ENCODE measurements at regions not wholly inside any gene's neighbourhood (a gene's known extent, or its start where the extent isn't known, plus 50 kb on each side); places are given as distances from the start of the nearest gene placed in this dataset.

GRCh38 chr2:118641711-118642110 is 205.7 kb downstream of the EN1 start:
- Histone ChIP-seq H3K36me3 (ENCODE audit: insufficient read depth, low read length) (no peaks in the 10 kb centered on the region), H3K4me1 (ENCODE audit: insufficient read depth, low read length, poor library complexity, severe bottlenecking) (no peaks in the 10 kb centered on the region), H3K27me3 (ENCODE audit: insufficient read depth, low read length, poor library complexity, severe bottlenecking) (no peaks in the 10 kb centered on the region), H3K9me2 (replicated peaks; ENCODE audit: low read depth, low read length) (no peaks in the 10 kb centered on the region), H3K79me2 (ENCODE audit: insufficient read depth, low read length) (no peaks in the 10 kb centered on the region), H3K9me3 (ENCODE audit: insufficient read depth, low read depth, low read length) (no peaks in the 10 kb centered on the region), H3K4me2 (ENCODE audit: low read depth, low read length, poor library complexity, severe bottlenecking) (no peak overlapping the region), H3K4me3 (ENCODE audit: low read length, poor library complexity, severe bottlenecking) (no peak overlapping the region), H2AFZ (ENCODE audit: low read length) (no peak overlapping the region), H3F3A (ENCODE audit: low read depth) (no peaks in the 10 kb centered on the region), H4K20me1 (ENCODE audit: insufficient read depth, low read length, poor library complexity, severe bottlenecking) (no peaks in the 10 kb centered on the region), H3K9ac (ENCODE audit: low read depth, low read length, poor library complexity, severe bottlenecking) (no peak overlapping the region)
- TF ChIP-seq EZH2phosphoT487 (IDR thresholded peaks at IDR 0.05; ENCODE audit: borderline replicate concordance) (no peak), CTCF (conservative IDR thresholded peaks at IDR 0.05; ENCODE audit: low read length) (no peak)

- Histone ChIP-seq H3K36me3 (ENCODE audit: insufficient read depth, low read length) (no peaks in the 10 kb centered on the region), H3K4me3 (ENCODE audit: low read length, poor library complexity, severe bottlenecking) (no peak overlapping the region), H4K20me1 (ENCODE audit: insufficient read depth, low read length, poor library complexity, severe bottlenecking) (no peaks in the 10 kb centered on the region), H3K79me2 (ENCODE audit: insufficient read depth, low read length) (no peaks in the 10 kb centered on the region), H3K9ac (ENCODE audit: low read depth, low read length, poor library complexity, severe bottlenecking) (no peak overlapping the region), H3K9me2 (replicated peaks; ENCODE audit: low read depth, low read length) (no peaks in the 10 kb centered on the region), H3F3A (ENCODE audit: low read depth) (no peaks in the 10 kb centered on the region), H2AFZ (ENCODE audit: low read length) (no peak overlapping the region), H3K4me1 (ENCODE audit: insufficient read depth, low read length, poor library complexity, severe bottlenecking) (no peaks in the 10 kb centered on the region), H3K4me2 (ENCODE audit: low read depth, low read length, poor library complexity, severe bottlenecking) (no peak overlapping the region), H3K27me3 (ENCODE audit: insufficient read depth, low read length, poor library complexity, severe bottlenecking) (no peaks in the 10 kb centered on the region), H3K9me3 (ENCODE audit: insufficient read depth, low read depth, low read length) (no peaks in the 10 kb centered on the region)
- TF ChIP-seq CTCF (conservative IDR thresholded peaks at IDR 0.05; ENCODE audit: low read length), result no peak
- TF ChIP-seq EZH2phosphoT487 (IDR thresholded peaks at IDR 0.05; ENCODE audit: borderline replicate concordance), result no peak
Observed at GRCh38 chr2:118639371-118639770, 208.1 kb downstream of the EN1 start.

GRCh38 chr2:118638453-118638852 is 209.0 kb downstream of the EN1 start:
- TF ChIP-seq CTCF (conservative IDR thresholded peaks at IDR 0.05; ENCODE audit: low read length) (no peak), EZH2phosphoT487 (IDR thresholded peaks at IDR 0.05; ENCODE audit: borderline replicate concordance) (no peak)

More at GRCh38 chr2:118638453-118638852, 209.0 kb downstream of the EN1 start:
- Histone ChIP-seq H3F3A (ENCODE audit: low read depth) (no peaks in the 10 kb centered on the region), H3K27me3 (ENCODE audit: insufficient read depth, low read length, poor library complexity, severe bottlenecking) (no peaks in the 10 kb centered on the region), H3K4me2 (ENCODE audit: low read depth, low read length, poor library complexity, severe bottlenecking) (no peak overlapping the region), H3K9me3 (ENCODE audit: insufficient read depth, low read depth, low read length) (no peaks in the 10 kb centered on the region), H3K36me3 (ENCODE audit: insufficient read depth, low read length) (no peaks in the 10 kb centered on the region), H3K79me2 (ENCODE audit: insufficient read depth, low read length) (no peaks in the 10 kb centered on the region), H3K9me2 (replicated peaks; ENCODE audit: low read depth, low read length) (no peaks in the 10 kb centered on the region), H2AFZ (ENCODE audit: low read length) (no peak overlapping the region), H3K9ac (ENCODE audit: low read depth, low read length, poor library complexity, severe bottlenecking) (no peak overlapping the region), H4K20me1 (ENCODE audit: insufficient read depth, low read length, poor library complexity, severe bottlenecking) (no peaks in the 10 kb centered on the region), H3K4me1 (ENCODE audit: insufficient read depth, low read length, poor library complexity, severe bottlenecking) (no peaks in the 10 kb centered on the region), H3K4me3 (ENCODE audit: low read length, poor library complexity, severe bottlenecking) (no peak overlapping the region)
